Esophagus (tissue), 2 donors: ENCODE measurements at regions not wholly inside any gene's neighbourhood (a gene's known extent, or its start where the extent isn't known, plus 50 kb on each side); places are given as distances from the start of the nearest gene placed in this dataset.
"Not testable (repeated sequence)": the region's sequence is repeated elsewhere in the genome, so short reads cannot be mapped to it uniquely, and the experiment has no call there.

Experiments
- H3K27ac ChIP-seq, 2 donors: one replicate each; pipeline ENCODE4 v1.5.1; 2013; ENCODE audit warnings: low read depth in 2 of 2, mild to moderate bottlenecking in 2 of 2, inconsistent platforms in 1 of 2, low read length in 1 of 2, moderate library complexity in 1 of 2
- H3K27me3 ChIP-seq, 2 donors: one replicate each; pipeline ENCODE4 v1.6.1; 2013; ENCODE audit warnings: low read length in 2 of 2, control low read depth in 1 of 2, mild to moderate bottlenecking in 1 of 2; ENCODE audit not compliant: insufficient read depth in 2 of 2, control insufficient read depth in 1 of 2
- H3K36me3 ChIP-seq, 2 donors: one replicate each; pipeline ENCODE4 v1.6.1; 2013; ENCODE audit warnings: low read length in 1 of 2; ENCODE audit not compliant: control insufficient read depth in 2 of 2, insufficient read depth in 2 of 2
- H3K4me1 ChIP-seq, 2 donors: one replicate each; pipeline ENCODE4 v1.6.1; 2013; ENCODE audit warnings: low read length in 1 of 2; ENCODE audit not compliant: control insufficient read depth in 2 of 2, insufficient read depth in 2 of 2
- H3K4me3 ChIP-seq, 2 donors: one replicate each; pipeline ENCODE4 v1.5.1; 2013; ENCODE audit warnings: low read length in 2 of 2, mild to moderate bottlenecking in 2 of 2, low read depth in 1 of 2, moderate library complexity in 1 of 2
- H3K9me3 ChIP-seq, 2 donors: one replicate each; pipeline ENCODE4 v1.6.1; 2013; ENCODE audit warnings: mild to moderate bottlenecking in 2 of 2, low read depth in 1 of 2, low read length in 1 of 2, moderate library complexity in 1 of 2; ENCODE audit not compliant: control insufficient read depth in 2 of 2, insufficient read depth in 1 of 2
- WGBS, 2 donors: extraction: QIAGEN DNeasy Blood & Tissue Kit; methylation state at CpG; one replicate each; pipeline ENCODE4 v1.1.7; 2013; 5-methylcytosine and 5-hydroxymethylcytosine counted together
- donor health status: healthy with polysubstance abuse.
- donor health status: Bipolar disorder and iron deficiency.

DNA sequence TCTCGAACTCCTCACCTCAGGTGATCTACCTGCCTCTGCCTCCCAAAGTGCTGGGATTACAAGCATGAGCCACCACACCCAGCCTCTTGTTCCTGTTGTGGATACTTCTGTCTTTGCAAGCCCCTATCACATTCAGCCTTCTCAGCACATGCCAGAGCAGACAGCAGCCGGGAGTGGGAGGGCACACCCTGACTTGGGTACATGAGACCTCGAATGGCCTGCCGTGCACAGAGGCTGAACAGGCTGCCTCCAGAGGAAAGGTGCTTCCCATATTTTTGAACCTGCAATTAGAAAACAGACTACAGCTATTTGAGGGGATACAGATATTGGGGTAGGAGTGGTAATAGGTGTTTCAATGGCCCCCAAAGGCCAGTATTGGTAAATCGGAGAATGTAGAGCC, 307.3 kb upstream of the DIO3 start:
- Histone ChIP-seq H3K27ac (no peak overlapping the region), H3K4me3 (no peak overlapping the region), H3K27me3 (no peaks in the 10 kb centered on the region), H3K36me3 (no peaks in the 10 kb centered on the region), H3K9me3 (no peaks in the 10 kb centered on the region), H3K4me1 (no peaks in the 10 kb centered on the region)
- WGBS, 2 donors, result 87 to 88% methylated on average over 5 of the region's 5 CpGs

GRCh38 chr14:101254805-101255764, 306.2 kb upstream of the DIO3 start:
- H3K9me3 ChIP-seq, result no peaks in the 10 kb centered on the region
- WGBS, 2 donors, result 64% methylated on average over 17 of the region's 17 CpGs
- no peak overlapping the region for H3K27ac ChIP-seq
- no peaks in the 10 kb centered on the region for H3K36me3 ChIP-seq
- no peaks in the 10 kb centered on the region for H3K4me1 ChIP-seq
- no peaks in the 10 kb centered on the region for H3K27me3 ChIP-seq
- H3K4me3 ChIP-seq, result no peak overlapping the region

- no peak overlapping the region for H3K4me3 ChIP-seq
- H3K9me3 ChIP-seq, result no peaks in the 10 kb centered on the region
- no peaks in the 10 kb centered on the region for H3K27me3 ChIP-seq
- H3K27ac ChIP-seq, result no peak overlapping the region
- no peaks in the 10 kb centered on the region for H3K36me3 ChIP-seq
- 79 to 84% methylated on average over 8 of the region's 8 CpGs for WGBS, 2 donors
- no peaks in the 10 kb centered on the region for H3K4me1 ChIP-seq
Measured at GRCh38 chr14:101255765-101256125, 305.6 kb upstream of the DIO3 start.

GRCh38 chr14:101256266-101256665, 305.0 kb upstream of the DIO3 start:
- Histone ChIP-seq H3K36me3 (no peaks in the 10 kb centered on the region), H3K27ac (no peak overlapping the region), H3K9me3 (no peaks in the 10 kb centered on the region), H3K27me3 (no peaks in the 10 kb centered on the region), H3K4me1 (no peaks in the 10 kb centered on the region), H3K4me3 (no peak overlapping the region)
- WGBS, 2 donors, result 49% methylated on average over 5 of the region's 5 CpGs

GRCh38 chr14:101257551-101257950, 303.7 kb upstream of the DIO3 start:
- Histone ChIP-seq H3K4me3 (no peak overlapping the region), H3K9me3 (no peaks in the 10 kb centered on the region)
- WGBS, 2 donors, result 73 to 75% methylated on average over 6 of the region's 6 CpGs

GRCh38 chr14:101259748-101260147, 301.5 kb upstream of the DIO3 start:
- Histone ChIP-seq H3K4me1 (no peaks in the 10 kb centered on the region), H3K27me3 (no peaks in the 10 kb centered on the region), H3K27ac (no peak overlapping the region), H3K9me3 (no peaks in the 10 kb centered on the region), H3K36me3 (no peaks in the 10 kb centered on the region), H3K4me3 (no peak overlapping the region)
- 74 to 85% methylated on average over 1 of the region's 1 CpG for WGBS, 2 donors

More at GRCh38 chr14:101257551-101257950, 303.7 kb upstream of the DIO3 start:
- H3K27me3 ChIP-seq, result no peaks in the 10 kb centered on the region
- no peaks in the 10 kb centered on the region for H3K4me1 ChIP-seq
- no peak overlapping the region for H3K27ac ChIP-seq
- no peaks in the 10 kb centered on the region for H3K36me3 ChIP-seq

DNA sequence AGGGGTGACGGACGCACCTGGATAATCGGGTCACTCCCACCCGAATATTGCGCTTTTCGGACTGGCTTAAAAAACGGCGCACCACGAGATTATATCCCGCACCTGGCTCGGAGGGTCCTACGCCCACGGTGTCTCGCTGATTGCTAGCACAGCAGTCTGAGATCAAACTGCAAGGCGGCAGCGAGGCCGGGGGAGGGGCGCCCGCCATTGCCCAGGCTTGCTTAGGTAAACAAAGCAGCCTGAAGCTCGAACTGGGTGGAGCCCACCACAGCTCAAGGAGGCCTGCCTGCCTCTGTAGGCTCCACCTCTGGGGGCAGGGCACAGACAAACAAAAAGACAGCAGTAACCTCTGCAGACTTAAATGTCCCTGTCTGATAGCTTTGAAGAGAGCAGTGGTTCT, 294.9 kb upstream of the DIO3 start:
- H3K9me3 ChIP-seq, H3K27me3 ChIP-seq, H3K27ac ChIP-seq, H3K36me3 ChIP-seq, H3K4me1 ChIP-seq, H3K4me3 ChIP-seq: not testable (repeated sequence)
- WGBS, 2 donors, result 78 to 90% methylated on average over 19 to 20 of the region's 20 CpGs

DNA sequence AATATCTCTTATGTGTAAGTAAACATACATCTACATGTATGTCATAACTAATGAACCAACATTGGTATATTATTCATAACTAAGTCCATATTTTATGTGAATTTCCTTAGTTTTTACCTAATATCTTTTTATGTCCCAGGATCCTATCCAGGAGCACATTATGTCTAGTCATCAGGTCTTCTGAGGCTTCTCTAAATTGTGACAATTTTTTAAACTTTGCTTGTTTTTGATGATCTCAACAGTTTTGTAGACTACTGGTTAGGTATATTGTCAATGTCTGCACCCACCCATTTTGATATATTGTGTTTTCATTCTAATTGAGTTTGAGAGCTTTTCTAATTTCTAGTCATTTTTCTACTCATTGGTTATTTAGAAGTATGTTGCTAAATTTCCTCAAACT, 288.2 kb upstream of the DIO3 start:
- no peaks in the 10 kb centered on the region for H3K36me3 ChIP-seq
- H3K9me3 ChIP-seq, result no peaks in the 10 kb centered on the region
- H3K4me3 ChIP-seq, result no peak overlapping the region
- H3K27me3 ChIP-seq, result no peaks in the 10 kb centered on the region
- H3K4me1 ChIP-seq, result no peaks in the 10 kb centered on the region
- no peak overlapping the region for H3K27ac ChIP-seq

- Histone ChIP-seq H3K27ac (no peak overlapping the region), H3K4me3 (no peak overlapping the region), H3K36me3 (no peaks in the 10 kb centered on the region), H3K27me3 (no peaks in the 10 kb centered on the region), H3K9me3 (no peaks in the 10 kb centered on the region), H3K4me1 (no peaks in the 10 kb centered on the region)
- WGBS, 2 donors, result 22 to 39% methylated on average over 4 of the region's 4 CpGs
Measured at GRCh38 chr14:101276309-101277091, 284.8 kb upstream of the DIO3 start.
